Osteocyte (in vitro differentiated cells): ENCODE measurements at regions not wholly inside any gene's neighbourhood (a gene's known extent, or its start where the extent isn't known, plus 50 kb on each side); places are given as distances from the start of the nearest gene placed in this dataset.
A peak's percentile ranks its signal among the peaks of the same experiment; 100 is the strongest.

Experiments used
- DNase-seq: peaks from one replicate; pipeline ENCODE4 v3.0.0; 2021; ENCODE audit warnings: mixed read lengths; ENCODE audit not compliant: unreplicated experiment; ENCODE audit errors: extremely low spot score
- H3K27ac Mint-ChIP-seq: one replicate; pipeline ENCODE4 v1.8.0; 2021; ENCODE audit warnings: mild to moderate bottlenecking, mixed read lengths; ENCODE audit not compliant: unreplicated experiment
- H3K27me3 Mint-ChIP-seq: one replicate; pipeline ENCODE4 v1.8.0; 2021; ENCODE audit warnings: mixed read lengths; ENCODE audit not compliant: unreplicated experiment
- H3K36me3 Mint-ChIP-seq: one replicate; pipeline ENCODE4 v1.8.0; 2021; ENCODE audit warnings: mixed read lengths; ENCODE audit not compliant: unreplicated experiment
- H3K4me1 Mint-ChIP-seq: one replicate; pipeline ENCODE4 v1.8.0; 2021; ENCODE audit warnings: mixed read lengths; ENCODE audit not compliant: unreplicated experiment
- H3K4me3 Mint-ChIP-seq: one replicate; pipeline ENCODE4 v1.8.0; 2021; ENCODE audit warnings: mild to moderate bottlenecking, moderate library complexity, mixed read lengths; ENCODE audit not compliant: unreplicated experiment
- H3K9me3 Mint-ChIP-seq: one replicate; pipeline ENCODE4 v1.8.0; 2021; ENCODE audit warnings: mixed read lengths; ENCODE audit not compliant: unreplicated experiment
- CTCF ChIP-seq: fragments of 200-600 bp; sonication (generic); IDR thresholded peaks from 2 replicates; pipeline ENCODE4 v1.5.0; 2021; ENCODE audit warnings: antibody characterized with exemption, mild to moderate bottlenecking, moderate library complexity

DNA sequence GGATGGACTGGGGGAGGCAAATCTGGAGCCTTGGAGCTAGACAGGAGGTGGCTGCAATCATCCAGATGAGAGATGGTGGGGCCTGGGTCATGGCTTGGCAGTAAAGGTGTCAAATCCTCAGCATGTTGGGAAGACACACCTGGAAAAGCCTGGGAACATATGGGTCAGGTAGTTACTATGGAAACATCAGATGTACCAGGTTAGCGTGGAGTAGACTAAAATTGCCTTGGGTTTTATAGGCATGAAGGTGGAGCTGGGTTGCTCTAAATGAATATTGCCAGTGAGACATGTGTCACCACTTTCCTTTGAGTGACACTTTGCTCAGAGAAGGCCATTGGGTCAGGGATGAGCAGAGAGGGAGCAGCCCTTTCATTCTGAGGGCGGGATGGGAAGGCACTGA, 473.7 kb downstream of the TBC1D22A start:
- peaks cover 13% of the 10 kb centered on the region for H3K9me3 Mint-ChIP-seq
- no peak overlapping the region for H3K27ac Mint-ChIP-seq
- TF ChIP-seq CTCF, result no peak
- no peak overlapping the region for H3K4me3 Mint-ChIP-seq
- no peak for DNase-seq
- H3K36me3 Mint-ChIP-seq, result no peaks in the 10 kb centered on the region
- H3K4me1 Mint-ChIP-seq, result no peaks in the 10 kb centered on the region
- H3K27me3 Mint-ChIP-seq, result no peaks in the 10 kb centered on the region

DNA sequence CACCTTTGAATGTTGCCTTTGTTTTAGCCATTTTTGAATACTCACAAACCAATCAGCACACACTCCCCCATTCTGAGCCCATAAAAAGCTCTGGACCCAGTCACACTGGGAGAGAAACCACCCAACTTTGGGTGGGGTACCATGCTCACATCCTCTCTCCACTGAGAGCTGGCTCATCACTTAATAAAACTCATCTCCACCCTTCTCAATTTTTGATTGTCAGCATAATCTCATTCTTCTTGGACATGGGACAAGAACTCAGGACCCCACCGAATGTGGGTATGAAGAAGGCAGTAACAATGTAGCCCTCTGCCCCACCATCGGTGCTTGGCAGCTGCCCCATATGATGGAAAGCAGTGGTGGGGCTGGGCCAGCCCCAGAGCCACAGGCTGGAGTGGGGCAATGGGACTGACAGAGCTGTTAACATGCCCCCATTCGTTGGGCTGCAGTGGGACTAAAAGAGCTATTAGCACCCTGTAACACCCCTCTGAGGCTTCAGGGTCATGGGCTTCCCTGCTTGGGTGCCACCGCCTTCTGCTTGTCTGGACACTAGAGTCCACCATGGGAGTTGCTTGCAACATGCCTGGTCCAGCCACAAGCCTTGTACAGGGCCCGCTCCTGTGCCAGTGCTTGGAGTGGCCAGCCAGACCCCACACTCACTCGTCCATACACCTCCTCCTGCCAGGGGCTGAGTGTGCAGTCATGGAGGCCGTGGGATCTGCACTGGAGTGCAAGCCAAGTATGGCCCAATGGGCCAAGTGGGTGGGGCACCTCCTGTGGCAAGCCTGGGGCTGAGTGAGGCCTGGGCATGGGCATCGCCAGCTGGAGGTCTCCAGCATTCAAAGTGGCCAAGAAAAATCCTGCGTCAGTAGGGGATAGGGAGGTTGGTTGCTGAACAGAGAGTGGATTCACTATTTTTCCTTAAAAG, 471.1 kb downstream of the TBC1D22A start:
- TF ChIP-seq CTCF, result no peak
- Mint-ChIP-seq H3K27me3 (no peaks in the 10 kb centered on the region), H3K36me3 (no peaks in the 10 kb centered on the region), H3K9me3 (peaks cover 13% of the 10 kb centered on the region), H3K4me3 (no peak overlapping the region), H3K27ac (no peak overlapping the region), H3K4me1 (no peaks in the 10 kb centered on the region)
- peak; percentile 73 for DNase-seq

GRCh38 chr22:47232753-47233152, 470.3 kb downstream of the TBC1D22A start:
- no peaks in the 10 kb centered on the region for H3K4me1 Mint-ChIP-seq

GRCh38 chr22:47232197-47232596, 469.7 kb downstream of the TBC1D22A start:
- H3K9me3 Mint-ChIP-seq, result peaks cover 24% of the 10 kb centered on the region
- H3K36me3 Mint-ChIP-seq, result no peaks in the 10 kb centered on the region
- H3K27ac Mint-ChIP-seq, result no peak overlapping the region
- H3K4me3 Mint-ChIP-seq, result no peak overlapping the region
- no peak for TF ChIP-seq CTCF
- DNase-seq, result peak; percentile 64
- H3K4me1 Mint-ChIP-seq, result no peaks in the 10 kb centered on the region
- H3K27me3 Mint-ChIP-seq, result no peaks in the 10 kb centered on the region

More at GRCh38 chr22:47232753-47233152, 470.3 kb downstream of the TBC1D22A start:
- no peak overlapping the region for H3K27ac Mint-ChIP-seq
- H3K4me3 Mint-ChIP-seq, result no peak overlapping the region
- peaks cover 21% of the 10 kb centered on the region for H3K9me3 Mint-ChIP-seq
- peak; percentile 48 for DNase-seq
- TF ChIP-seq CTCF, result no peak
- H3K36me3 Mint-ChIP-seq, result no peaks in the 10 kb centered on the region
- H3K27me3 Mint-ChIP-seq, result no peaks in the 10 kb centered on the region

DNA sequence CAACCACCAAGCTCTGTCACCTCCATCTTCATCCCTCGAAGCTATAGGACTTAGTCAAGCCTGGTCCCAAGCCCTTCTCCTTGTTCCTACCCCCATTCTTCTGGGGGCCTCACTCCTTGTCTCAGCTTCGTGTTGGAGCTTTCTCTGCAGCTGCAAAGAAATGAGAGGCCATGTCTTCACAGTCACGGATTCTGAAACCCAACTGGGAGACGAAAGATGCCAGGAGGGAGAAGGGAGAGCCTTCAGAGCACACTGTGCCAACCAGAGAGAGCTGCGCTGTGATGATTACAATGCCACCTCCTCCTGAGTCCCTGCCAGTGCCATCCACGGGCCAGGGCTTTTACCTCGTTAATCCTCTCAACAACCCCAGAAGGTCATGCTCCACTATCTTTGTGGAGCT, 469.3 kb downstream of the TBC1D22A start:
- no peak overlapping the region for H3K4me3 Mint-ChIP-seq
- TF ChIP-seq CTCF, result no peak
- no peak overlapping the region for H3K27ac Mint-ChIP-seq
- H3K27me3 Mint-ChIP-seq, result no peaks in the 10 kb centered on the region
- no peaks in the 10 kb centered on the region for H3K4me1 Mint-ChIP-seq
- H3K9me3 Mint-ChIP-seq, result peaks cover 24% of the 10 kb centered on the region
- DNase-seq, result peak; percentile 36
- no peaks in the 10 kb centered on the region for H3K36me3 Mint-ChIP-seq
